H1 (cell line): ENCODE measurements at regions not wholly inside any gene's neighbourhood (a gene's known extent, or its start where the extent isn't known, plus 50 kb on each side); places are given as distances from the start of the nearest gene placed in this dataset.

Experiments used
- CBX5 ChIP-seq: fragments of 300-800, 300-1000 bp; sonication (generic); IDR thresholded peaks from 2 replicates; pipeline ENCODE4 v1.7.1; 2016; ENCODE audit warnings: antibody characterized with exemption, low read length, low read depth

GRCh38 chr7:57772126-57772924 is 322.3 kb downstream of the ZNF716 start (continued):
- no peak for TF ChIP-seq CBX5
